RKO (cell line): ENCODE measurements at regions not wholly inside any gene's neighbourhood (a gene's known extent, or its start where the extent isn't known, plus 50 kb on each side); places are given as distances from the start of the nearest gene placed in this dataset.
"Not testable (repeated sequence)": the region's sequence is repeated elsewhere in the genome, so short reads cannot be mapped to it uniquely, and the experiment has no call there.

Experiments used
- DNase-seq: peaks from one replicate; pipeline ENCODE4 v3.0.0-alpha.2; 2016; ENCODE audit warnings: low spot score

DNA sequence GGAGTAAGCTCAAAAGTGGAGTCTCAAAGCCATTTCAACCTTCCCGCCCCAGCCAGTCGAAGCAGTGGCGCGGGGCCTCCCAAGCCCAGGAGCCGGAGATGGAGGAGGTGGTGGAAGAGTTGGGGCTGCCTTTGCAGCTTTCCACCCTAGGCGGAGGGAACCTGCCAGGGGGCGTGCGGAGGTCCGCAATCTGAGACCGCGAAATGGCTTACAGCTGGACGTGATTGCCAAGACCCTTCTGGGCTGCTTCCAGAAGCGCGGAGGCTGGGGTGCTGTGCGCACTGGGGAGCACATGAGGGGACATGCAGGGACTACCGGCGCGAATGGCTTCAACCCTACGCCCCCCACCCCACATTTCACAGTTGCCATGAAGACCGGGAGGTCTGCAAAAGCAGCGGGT is 86.2 kb downstream of the PRR15 start:
- DNase-seq, result no peak

DNA sequence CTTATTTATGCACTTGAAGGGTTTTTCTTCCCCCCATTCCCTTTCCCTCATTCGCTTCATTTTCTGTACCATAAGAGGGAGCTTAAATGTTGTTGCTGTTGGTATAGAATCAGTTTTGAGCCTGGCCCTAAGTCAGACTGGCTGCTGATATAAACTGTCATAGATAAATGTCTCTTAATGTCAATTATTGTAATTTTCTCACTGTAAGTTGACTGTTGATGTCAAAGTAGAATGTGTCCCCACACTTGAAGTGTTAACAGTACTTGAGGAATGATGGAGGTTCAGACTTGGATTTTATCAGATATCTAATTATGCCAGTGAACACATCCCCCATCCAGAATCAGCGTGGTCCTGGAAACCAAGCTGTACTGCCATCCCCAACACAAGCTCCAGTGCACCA is 87.8 kb downstream of the PRR15 start:
- DNase-seq, result no peak

DNA sequence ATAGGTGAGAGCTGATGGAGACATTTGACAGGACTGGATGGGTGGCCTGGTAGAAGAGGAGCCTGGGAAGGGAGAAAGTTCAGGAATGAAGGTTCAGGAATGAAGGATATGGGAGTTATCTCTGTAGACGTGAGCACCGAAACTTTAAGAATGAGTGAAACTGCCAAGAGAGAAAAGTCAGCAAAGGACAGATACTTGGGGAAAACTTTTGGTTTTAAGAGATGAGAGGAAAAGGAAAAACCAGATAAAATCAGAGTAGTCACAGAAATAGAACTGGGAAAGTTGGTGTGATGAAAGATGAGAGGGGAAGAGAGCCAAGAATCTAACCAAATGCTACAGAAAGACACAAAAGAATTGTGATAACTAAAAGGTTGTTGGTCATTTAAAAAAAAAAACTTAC is 88.9 kb downstream of the PRR15 start:
- DNase-seq, result no peak

DNA sequence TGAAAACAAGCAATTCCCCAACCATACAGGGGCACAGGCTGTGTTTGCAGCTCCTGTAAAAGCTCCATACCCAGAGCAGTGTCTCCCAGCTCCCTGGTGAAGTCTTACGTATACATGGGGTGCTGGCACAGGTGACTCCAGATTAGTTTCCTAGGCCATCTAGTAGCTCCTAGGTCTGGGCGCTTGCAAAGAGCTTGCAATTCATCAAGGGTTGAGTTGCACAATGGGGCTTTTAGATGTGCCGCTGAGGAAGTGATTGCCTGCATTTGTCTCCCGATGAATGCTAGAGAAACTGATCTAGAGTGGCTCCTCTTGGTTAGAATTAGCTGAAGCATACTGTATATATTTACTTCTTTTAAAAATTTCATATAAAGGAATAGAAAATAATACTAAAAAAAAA is 90.7 kb downstream of the PRR15 start:
- not testable (repeated sequence) for DNase-seq

DNA sequence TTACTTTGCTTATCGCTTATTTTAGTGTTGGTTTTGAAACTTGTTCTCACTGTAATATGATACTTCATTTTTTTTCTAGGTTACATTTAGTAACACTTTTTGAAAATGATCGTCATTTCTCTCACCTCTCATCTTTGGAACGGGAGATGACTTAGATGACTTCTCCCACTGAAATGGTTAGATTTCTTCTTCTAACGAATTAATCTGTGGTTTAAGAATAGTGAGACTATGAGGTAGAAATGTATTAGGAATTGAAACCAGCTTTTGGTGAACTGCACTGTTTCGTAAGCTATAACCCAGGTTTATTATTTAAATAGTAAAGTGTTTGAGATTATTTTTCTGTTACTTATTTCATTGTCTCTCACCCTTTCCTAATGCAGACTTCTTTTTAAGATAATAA is 93.7 kb downstream of the PRR15 start:
- no peak for DNase-seq

DNA sequence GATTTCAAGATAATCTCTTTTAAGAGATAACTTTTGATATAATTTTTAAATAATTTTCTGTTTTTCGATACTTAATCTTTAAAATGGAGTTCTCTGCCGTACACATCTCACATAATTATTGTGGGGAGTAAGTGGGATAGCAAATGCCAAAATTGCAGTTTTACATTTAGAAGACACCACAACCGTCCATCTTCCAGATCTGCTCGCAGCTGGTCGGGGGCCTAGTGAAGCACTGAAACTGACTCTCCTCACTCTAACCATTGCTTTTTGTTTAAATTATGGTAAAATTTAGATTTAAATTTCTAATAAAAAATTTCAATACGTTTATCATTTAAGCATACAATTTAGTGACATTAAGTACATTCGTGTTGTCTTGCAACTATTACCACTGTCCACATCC is 94.2 kb downstream of the PRR15 start:
- DNase-seq, result no peak

DNA sequence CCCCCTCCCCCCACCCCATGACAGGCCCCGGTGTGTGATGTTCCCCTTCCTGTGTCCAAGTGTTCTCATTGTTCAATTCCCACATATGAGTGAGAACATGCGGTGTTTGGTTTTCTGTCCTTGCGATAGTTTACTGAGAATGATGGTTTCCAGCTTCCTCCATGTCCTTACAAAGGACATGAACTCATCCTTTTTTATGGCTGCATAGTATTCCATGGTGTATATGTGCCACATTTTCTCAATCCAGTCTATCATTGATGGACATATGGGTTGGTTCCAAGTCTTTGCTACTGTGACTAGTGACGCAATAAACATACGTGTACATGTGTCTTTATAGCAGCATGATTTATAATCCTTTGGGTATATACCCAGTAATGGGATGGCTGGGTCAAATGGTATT is 95.6 kb downstream of the PRR15 start:
- not testable (repeated sequence) for DNase-seq

DNA sequence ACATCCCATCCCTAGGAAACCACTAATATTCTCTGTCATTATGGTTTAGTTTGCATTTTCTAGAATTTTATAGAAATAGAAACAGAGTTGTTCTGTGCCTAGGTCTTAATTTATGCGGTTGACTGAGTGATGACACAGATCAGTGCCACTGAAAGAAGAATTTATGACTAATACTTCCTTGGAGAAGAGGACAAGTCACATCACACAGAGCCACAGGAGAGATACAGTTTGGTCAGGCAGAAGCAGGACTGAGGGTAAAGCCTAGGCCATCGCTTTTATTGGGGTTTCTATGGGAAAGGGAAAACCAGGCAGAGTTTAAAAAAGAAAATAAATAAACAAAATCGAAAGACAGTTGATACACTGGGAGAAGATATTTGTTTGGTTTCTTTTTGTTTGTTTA is 99.3 kb downstream of the PRR15 start:
- peak; percentile 27 for DNase-seq

DNA sequence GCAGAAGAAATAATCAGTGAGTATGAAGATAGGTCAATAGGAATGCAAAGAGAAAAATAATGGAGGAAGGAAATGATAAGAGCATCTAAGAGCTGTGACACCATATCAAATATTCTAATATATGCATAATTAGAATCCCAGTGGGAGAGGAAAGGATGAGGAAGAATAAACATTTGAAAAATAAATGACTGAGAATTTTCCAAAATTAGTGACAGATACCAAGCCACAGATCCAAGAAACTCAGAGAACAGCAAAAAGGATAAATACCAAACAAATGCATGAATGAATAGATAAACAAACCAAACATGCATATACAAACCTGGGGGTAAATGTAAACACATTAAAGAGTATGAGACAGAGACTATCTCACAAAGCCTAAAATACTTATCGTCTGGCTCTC is 101.4 kb downstream of the PRR15 start:
- not testable (repeated sequence) for DNase-seq

DNA sequence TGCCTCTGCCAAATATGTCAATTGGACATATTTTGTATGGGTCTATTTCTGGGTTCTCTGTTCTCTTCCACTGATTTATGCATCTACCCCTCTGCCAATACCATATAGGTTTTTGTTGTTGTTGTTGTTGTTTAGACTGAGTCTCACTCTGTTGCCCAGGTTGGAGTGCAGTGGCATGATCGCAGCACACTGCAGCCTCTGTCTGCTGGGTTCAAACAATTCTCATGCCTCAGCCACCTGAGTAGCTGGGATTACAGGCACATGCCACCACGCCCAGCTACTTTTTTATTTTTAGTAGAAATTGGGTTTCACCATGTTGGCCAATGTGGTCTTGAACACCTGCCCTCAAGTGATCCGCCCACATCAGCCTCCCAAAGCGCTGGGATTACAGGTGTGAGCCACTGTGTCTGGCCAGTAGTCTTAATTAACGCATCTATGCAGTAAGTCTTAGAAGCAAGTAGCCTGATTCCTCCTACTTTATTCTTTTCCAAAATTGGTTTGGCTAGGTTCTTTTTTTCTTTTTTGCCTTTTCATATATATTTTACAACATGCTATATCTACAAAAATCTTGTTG is 103.5 kb downstream of the PRR15 start:
- not testable (repeated sequence) for DNase-seq

DNA sequence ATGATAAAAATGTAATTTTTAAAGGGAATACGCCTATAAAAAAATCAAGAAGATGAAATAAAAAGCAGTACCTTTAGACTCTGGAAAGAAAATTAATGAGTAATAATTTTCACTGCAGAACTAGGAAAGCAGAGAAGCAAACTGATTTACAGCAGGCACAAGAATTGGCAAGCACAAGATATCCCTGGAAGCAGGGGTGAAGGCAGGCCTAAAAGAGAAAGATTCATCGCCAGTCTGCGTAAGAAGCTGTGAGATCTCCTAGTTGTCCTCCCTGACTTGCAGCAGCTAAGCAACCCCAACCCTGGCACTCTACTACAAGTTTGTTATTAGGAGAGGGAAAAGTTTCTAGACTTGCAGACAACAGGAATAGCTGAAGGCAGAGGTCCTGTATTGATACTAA is 107.7 kb downstream of the PRR15 start:
- DNase-seq, result not testable (repeated sequence)

DNA sequence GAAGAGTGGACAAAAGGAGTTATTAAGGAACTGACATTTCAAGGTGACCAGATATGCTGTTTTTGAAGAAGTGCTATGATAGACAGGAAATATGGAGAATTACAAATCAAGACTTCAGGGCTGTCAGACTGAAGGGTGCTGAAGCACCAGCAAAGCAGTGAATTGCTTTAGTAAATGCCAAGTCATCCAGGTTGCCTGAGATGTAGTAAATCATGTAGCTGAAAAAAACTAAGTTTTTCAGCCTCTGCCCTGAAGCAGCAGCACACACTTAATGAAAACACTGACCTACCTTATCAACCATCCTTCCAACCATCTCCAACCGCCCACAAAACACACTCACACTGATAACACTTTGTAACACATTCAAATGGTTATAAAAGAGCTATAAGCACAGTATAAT is 110.0 kb downstream of the PRR15 start:
- not testable (repeated sequence) for DNase-seq

DNA sequence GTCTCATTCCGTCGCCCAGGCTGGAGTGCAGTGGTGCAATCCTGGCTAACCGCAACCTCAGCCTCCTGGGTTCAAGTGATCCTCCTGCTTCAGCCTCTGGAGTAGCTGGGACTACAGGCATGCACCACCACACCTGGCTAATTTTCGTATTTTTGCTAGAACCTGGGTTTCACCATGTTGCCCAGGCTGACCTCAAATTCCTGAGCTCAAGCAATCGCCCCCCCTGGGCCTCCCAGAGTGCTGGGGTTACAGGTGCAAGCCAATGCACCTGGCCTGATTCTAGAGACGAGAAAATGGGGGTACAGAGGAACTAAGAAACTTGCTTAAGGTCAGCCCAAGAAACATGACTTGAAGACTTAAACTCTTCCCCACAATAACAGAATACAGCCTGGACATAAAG is 111.0 kb downstream of the PRR15 start:
- not testable (repeated sequence) for DNase-seq

DNA sequence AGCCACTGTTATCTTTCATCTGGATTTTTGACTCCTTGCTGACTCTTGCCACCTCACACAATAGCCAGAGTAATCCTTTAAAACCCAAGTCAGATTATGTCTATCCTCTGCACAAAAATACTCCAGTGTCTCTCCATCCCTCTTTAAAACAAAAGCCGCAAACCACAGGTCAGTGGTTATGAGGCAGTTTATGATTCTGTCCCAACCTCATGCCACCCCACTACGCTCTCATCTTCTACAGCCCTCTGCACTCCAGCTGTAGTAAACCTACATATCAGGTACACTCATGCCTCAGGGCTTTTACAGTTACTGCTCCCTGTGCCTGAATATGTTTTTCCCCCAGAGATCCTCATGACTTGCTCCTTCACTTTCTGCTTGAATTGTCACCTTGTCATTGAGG is 113.6 kb downstream of the PRR15 start:
- DNase-seq, result not testable (repeated sequence)

DNA sequence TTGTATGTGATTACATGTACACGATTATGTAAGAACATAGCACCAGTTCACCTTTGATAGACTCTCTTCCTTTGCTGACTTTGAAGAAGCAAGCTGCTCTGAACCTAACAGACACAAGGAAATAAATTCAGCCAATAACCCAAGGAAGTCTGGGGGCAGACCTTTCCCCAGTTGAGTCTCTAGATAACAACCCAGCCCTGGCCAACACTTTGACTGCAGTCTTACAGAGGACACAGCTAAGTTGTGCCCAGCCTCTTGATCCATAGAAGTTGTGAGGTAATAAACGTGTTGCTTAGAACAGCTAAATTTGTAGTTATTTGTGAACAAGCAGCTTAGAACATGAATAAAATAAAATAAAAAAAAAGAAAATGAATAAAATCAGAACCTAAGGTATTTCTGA is 116.3 kb downstream of the PRR15 start:
- not testable (repeated sequence) for DNase-seq

DNA sequence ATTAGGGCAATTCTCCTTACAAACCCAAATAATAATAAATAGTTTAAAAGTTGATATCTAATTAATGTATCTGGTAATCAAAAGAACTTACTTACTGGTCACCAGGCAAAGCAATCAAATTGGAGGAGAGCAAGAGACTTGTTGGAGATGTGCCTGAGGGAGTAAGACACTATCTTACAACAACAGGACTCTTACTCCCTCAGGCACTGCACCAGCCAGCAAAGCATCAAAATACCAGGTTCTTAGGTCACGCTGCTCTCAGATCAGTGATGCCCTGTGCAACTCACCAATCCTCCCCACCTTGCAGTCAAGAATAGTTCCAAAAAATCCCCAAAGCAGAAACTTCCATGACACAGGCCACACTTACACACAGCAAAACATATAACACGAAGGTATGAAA is 117.0 kb downstream of the PRR15 start:
- DNase-seq, result not testable (repeated sequence)

DNA sequence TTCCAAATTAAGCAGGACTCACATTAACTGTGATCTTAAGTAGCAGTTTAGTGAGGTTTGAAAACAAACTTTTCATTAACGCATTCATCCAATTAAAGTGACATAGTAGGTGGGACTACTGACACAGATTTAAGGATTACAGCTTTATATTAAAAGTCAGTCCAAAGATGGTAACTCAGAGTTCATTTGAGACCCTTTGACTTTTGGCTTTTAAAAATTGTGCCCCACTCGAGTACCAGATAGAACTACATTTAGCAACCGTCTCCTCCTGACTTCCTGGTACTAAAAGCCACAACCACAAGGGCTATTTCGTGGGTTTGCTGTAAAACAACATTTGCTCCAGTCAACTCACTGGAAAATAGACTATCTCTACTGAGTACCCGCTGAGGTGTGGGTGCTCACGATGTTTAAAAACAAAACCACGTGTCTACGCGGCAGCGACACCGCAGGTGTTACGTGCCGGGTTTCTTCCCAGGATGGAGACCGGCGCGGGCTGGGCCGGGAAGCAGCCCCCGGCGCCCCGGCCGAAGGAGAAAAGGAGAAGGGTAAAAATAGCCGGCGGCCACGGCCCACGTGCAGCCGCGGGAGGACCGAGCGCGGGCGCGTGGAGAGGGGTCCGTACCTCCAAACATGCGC is 120.6 kb downstream of the PRR15 start:
- peak; percentile 55 for DNase-seq

DNA sequence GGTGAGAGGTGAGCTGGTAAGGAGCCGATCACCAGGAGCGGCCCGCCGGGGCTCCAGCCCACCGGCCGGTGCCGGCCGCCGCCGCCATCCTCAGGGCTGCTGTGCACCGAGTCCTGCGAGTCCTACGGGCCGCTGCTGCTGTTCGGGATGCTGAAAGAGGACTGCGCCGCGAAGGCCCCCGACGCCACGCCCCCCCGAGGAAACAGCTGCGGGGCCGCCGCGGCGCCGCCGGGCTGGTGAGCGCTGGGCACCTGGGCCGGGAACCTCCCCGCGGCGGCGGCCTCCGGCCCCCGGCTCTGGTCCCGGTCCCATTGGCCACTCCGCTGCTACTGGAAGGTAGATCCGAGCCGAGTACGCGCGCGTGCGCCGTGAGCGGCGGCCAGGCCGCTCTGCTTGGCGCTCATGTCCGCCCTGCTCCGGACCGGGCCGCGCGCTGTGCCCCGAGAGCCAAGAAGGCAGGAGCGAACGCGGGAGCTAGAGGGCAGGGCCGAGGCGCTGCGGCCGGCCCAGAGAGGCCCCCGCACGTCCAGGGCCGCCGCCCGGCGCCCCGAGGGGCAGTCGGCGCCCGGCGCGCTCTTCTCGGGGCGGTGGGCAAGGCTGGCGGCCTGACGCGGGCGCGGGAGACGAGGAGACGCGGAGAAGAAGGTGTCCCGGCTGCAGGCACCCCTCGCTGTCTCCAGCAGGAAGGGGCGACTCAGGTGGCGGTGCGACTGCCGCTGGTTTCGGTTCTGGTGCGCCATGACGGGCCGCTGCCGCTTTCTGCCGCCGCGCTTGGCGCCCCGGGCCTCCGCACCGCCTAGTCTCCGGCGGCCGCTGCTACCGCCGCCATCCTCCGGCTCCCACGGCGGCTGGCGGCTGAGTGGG is 121.3 kb upstream of the WIPF3 start:
- peak; percentile 76 for DNase-seq

DNA sequence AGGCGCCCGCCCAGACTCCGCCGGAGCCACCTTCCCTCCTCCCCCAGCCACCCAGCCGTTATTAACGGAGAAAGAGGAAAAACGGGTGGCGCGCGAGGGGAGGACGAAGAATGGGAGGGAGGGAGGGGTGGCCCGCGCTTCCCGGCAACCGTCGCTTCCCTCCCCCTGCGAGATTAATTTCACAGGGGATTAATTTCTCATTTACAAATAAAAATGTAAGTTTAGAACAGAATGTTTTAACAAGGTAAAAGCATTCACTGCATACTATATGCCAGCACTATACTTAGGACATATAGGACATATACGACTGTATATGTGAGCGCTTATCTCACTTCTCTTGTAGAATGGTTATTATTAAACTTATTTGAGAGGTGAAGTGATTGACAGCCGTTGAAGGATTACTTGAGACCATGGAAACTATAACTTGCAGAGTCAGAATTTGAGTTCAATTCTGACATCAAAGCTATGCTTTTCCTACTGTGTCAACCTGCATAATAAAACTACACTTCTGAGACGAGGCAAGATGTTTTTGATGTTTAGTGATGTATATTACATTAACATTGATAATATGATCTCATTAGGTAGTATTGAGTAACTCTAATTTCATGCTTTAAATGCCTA is 120.5 kb upstream of the WIPF3 start:
- DNase-seq, result not testable (repeated sequence)

DNA sequence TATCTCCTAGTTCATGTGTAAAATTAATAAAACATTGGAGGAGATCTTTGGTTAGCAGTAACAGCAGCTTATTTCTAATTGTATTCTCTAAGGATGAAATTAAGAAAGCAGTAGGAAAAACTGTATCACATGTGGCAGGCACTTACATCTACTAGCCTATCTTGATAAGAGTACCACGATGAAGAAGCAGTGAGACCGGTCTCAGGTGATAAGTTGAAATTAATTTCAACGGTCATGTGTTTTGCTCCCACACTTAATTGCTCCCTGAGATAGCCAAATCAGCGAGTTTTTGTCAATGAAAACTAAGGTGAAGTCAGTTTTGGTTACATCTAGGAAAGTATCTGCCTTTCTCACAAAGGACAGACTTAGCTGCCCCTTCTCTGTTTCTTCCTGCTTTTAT is 115.8 kb upstream of the WIPF3 start:
- not testable (repeated sequence) for DNase-seq

DNA sequence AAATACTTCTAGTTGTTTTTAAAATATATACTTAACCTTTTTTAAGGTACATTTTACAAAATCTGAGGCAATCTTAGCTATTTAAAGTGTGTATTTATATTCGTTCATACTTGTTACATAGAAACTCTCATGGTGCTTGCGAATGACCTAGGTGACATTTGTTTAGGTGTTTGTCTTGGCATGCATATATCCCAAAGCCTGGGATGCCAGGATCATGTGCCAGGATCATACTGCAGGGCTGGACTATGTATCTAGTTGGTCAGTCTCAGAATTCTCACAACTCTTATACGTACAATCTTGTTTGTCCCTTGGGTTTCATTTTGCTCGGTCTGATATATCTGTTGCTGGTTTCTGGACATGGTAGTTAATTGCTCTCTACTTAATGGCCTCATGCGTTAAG is 109.9 kb upstream of the WIPF3 start:
- not testable (repeated sequence) for DNase-seq

DNA sequence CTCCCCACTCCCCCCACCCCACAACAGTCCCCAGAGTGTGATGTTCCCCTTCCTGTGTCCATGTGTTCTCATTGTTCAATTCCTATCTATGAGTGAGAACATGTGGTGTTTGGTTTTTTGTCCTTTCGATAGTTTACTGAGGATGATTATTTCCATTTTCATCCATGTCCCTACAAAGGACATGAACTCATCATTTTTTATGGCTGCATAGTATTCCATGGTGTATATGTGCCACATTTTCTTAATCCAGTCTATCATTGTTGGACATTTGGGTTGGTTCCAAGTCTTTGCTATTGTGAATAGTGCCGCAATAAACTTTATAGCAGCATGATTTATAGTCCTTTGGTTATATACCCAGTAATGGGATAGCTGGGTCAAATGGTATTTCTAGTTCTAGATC is 106.6 kb upstream of the WIPF3 start:
- DNase-seq, result not testable (repeated sequence)

DNA sequence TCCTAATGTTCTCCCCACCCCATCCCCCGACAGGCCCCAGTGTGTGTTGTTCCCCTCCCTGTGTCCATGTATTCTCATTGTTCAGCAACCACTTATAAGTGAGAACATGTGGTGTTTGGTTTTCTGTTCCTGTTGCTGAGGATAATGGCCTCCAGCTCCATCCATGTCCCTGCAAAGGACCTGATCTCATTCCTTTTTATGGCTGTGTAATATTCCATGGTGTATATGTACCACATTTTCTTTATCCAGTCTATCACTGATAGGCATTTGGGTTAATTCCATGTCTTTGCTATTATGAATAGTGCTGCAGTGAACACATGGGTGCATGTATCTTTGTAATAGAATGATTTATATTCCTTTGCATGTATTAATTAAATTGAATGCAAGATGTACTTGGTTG is 104.8 kb upstream of the WIPF3 start:
- not testable (repeated sequence) for DNase-seq
